RWPE2 (cell line): ENCODE measurements at regions not wholly inside any gene's neighbourhood (a gene's known extent, or its start where the extent isn't known, plus 50 kb on each side); places are given as distances from the start of the nearest gene placed in this dataset.

Source experiments
- ATAC-seq: fragments of 200-7000 bp; cut with Tn5 transposase; 3 replicates; pipeline ENCODE4 v1.9.1; 2021; ENCODE audit warnings: low read depth
- DNase-seq: peaks from one replicate; pipeline ENCODE4 v3.0.0-alpha.2; 2020; ENCODE audit warnings: low spot score
- H3K27ac ChIP-seq: fragments of 450-650 bp; 2 replicates; pipeline ENCODE4 v1.5.1; 2017; ENCODE audit warnings: mild to moderate bottlenecking; ENCODE audit not compliant: poor library complexity, severe bottlenecking
- H3K27me3 ChIP-seq: fragments of 250-450 bp; sonication (Bioruptor Pico); 2 replicates; pipeline ENCODE4 v1.5.1; 2021; ENCODE audit warnings: mild to moderate bottlenecking, moderate library complexity; ENCODE audit not compliant: insufficient read depth, poor library complexity, severe bottlenecking
- H3K36me3 ChIP-seq: fragments of 250-450 bp; sonication (Bioruptor Pico); 2 replicates; pipeline ENCODE4 v1.5.1; 2020; ENCODE audit warnings: low read depth, mild to moderate bottlenecking, moderate library complexity
- H3K4me1 ChIP-seq: fragments of 250-450 bp; sonication (Bioruptor Pico); 2 replicates; pipeline ENCODE4 v1.5.1; 2021; ENCODE audit warnings: mild to moderate bottlenecking, moderate library complexity; ENCODE audit not compliant: insufficient read depth, poor library complexity, severe bottlenecking
- H3K4me3 ChIP-seq: fragments of 250-450 bp; sonication (Bioruptor Pico); 2 replicates; pipeline ENCODE4 v1.5.1; 2021; ENCODE audit warnings: mild to moderate bottlenecking, moderate library complexity; ENCODE audit not compliant: severe bottlenecking
- H3K9me3 ChIP-seq: fragments of 250-450 bp; sonication (Bioruptor Pico); 2 replicates; pipeline ENCODE4 v1.5.1; 2021; ENCODE audit warnings: mild to moderate bottlenecking, moderate library complexity; ENCODE audit not compliant: severe bottlenecking
- CTCF ChIP-seq: fragments of 450-650 bp; IDR thresholded peaks from one replicate; pipeline ENCODE4 v1.5.1; 2017; ENCODE audit warnings: mild to moderate bottlenecking, moderate library complexity; ENCODE audit not compliant: poor library complexity, severe bottlenecking

- Histone ChIP-seq H3K4me1 (no peaks in the 10 kb centered on the region), H3K27me3 (no peaks in the 10 kb centered on the region), H3K27ac (no peak overlapping the region), H3K4me3 (no peak overlapping the region), H3K9me3 (no peaks in the 10 kb centered on the region), H3K36me3 (no peaks in the 10 kb centered on the region)
- no peak for DNase-seq
- ATAC-seq: no peak
- no peak for TF ChIP-seq CTCF
These were observed 142.3 kb upstream of the TENT5A start for GRCh38 chr6:81894788-81895271.

DNA sequence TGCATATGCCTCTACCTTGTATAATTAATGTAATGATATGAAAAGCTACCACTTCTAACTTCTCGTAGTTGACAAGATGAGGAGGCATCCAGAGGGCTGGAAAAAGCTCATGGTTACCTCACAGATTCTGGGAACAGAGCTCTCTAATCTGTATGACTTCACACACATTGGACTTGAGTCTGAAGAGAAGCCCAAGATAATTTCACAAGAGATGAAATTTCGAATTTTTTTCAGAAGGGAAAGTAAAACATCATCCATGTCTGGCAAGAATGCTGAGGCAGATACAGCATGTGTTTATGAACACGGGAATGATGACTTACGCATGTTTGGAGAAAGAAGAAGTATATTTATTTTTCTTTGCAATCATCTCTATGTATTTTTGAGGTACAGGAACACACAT, 141.8 kb upstream of the TENT5A start:
- H3K4me1 ChIP-seq: no peaks in the 10 kb centered on the region
- no peaks in the 10 kb centered on the region for H3K27me3 ChIP-seq
- H3K27ac ChIP-seq: no peak overlapping the region
- no peak overlapping the region for H3K4me3 ChIP-seq
- no peak for DNase-seq
- no peak for TF ChIP-seq CTCF
- H3K36me3 ChIP-seq: no peaks in the 10 kb centered on the region
- no peak for ATAC-seq
- no peaks in the 10 kb centered on the region for H3K9me3 ChIP-seq

GRCh38 chr6:81892891-81893290, 140.4 kb upstream of the TENT5A start:
- no peak for TF ChIP-seq CTCF
- Histone ChIP-seq H3K27ac (no peak overlapping the region), H3K4me3 (no peak overlapping the region), H3K36me3 (no peaks in the 10 kb centered on the region), H3K27me3 (no peaks in the 10 kb centered on the region), H3K9me3 (no peaks in the 10 kb centered on the region), H3K4me1 (no peaks in the 10 kb centered on the region)
- ATAC-seq: no peak
- no peak for DNase-seq

DNA sequence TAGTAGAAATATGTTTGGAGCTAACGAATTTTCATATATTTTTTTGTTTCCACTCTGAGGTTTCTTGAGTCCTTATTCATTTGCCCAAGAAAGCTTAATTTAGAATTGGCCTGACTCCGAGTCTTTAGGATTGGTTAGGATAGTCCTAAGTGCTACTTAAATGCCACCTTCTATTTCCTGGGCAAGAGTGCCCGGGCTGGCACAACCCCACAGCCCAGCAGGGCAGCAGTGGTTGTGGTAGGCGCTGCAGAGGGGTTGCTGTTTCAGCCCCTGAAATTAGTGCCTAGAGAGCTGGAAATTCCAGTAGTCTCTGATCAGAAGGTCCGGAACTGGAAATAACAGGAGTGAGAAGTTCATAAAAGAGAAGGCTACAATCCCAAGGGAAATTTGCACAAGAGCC, 139.4 kb upstream of the TENT5A start:
- DNase-seq (no peak), ATAC-seq (no peak)
- no peaks in the 10 kb centered on the region for H3K4me1 ChIP-seq
- no peak overlapping the region for H3K4me3 ChIP-seq
- no peak for TF ChIP-seq CTCF
- no peaks in the 10 kb centered on the region for H3K27me3 ChIP-seq
- H3K9me3 ChIP-seq: no peaks in the 10 kb centered on the region
- H3K27ac ChIP-seq: no peak overlapping the region
- no peaks in the 10 kb centered on the region for H3K36me3 ChIP-seq

DNA sequence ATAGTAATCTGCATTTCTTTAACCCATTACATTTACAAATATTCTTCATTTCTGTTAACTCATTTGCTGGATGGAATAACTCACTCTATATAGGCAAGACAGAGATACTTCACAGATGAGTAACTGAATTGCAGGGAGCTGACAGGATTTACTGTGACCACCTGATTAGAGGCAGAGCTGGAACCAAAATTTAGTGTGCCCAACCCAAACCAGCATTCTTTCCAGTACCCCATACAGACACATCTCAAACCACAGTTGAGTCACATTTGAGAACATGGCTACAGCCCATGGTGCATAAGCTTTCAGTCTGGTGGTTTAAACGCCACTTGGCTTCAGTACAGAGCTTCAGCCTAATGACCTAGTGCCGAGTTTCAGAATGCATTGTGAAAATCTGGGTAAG, 138.4 kb upstream of the TENT5A start:
- DNase-seq (no peak), ATAC-seq (peak; percentile 19; the same call in 1 of the 3 replicates)
- H3K27ac ChIP-seq: no peak overlapping the region
- H3K36me3 ChIP-seq: no peaks in the 10 kb centered on the region
- H3K27me3 ChIP-seq: no peaks in the 10 kb centered on the region
- no peak overlapping the region for H3K4me3 ChIP-seq
- no peak for TF ChIP-seq CTCF
- no peaks in the 10 kb centered on the region for H3K4me1 ChIP-seq
- H3K9me3 ChIP-seq: no peaks in the 10 kb centered on the region
